ENCODE measurements at regions not wholly inside any gene's neighbourhood (a gene's known extent, or its start where the extent isn't known, plus 50 kb on each side); places are given as distances from the start of the nearest gene placed in this dataset.

DNA sequence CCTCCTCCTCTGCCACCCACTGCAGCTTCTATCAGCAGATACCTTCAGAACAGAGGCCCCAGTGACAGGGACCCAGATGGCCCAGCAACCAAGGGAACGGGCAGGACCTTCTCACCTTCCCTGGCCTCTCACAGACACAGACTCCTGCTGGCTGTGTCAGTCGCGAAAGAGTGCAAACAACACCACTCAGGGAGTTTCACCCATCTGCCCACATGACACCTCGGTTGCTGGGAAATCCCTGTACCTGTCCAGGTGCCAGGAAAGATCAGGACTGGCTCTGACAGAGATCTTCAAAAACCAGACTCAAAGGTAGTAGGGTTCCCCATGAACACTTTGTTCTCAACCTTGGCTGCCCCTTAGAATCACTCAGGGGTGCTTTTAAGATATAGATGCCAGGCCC is 83.5 kb upstream of the HIVEP3 start:
- TF ChIP-seq CTCF (conservative IDR thresholded peaks at IDR 0.05; ENCODE audit: low read depth, low read length): no peak
- no peak for TF ChIP-seq EZH2 (IDR thresholded peaks at IDR 0.05; ENCODE audit: borderline replicate concordance, low read depth, low read length, poor library complexity, severe bottlenecking)
